ENCODE measurements at regions not wholly inside any gene's neighbourhood (a gene's known extent, or its start where the extent isn't known, plus 50 kb on each side); places are given as distances from the start of the nearest gene placed in this dataset.

DNA sequence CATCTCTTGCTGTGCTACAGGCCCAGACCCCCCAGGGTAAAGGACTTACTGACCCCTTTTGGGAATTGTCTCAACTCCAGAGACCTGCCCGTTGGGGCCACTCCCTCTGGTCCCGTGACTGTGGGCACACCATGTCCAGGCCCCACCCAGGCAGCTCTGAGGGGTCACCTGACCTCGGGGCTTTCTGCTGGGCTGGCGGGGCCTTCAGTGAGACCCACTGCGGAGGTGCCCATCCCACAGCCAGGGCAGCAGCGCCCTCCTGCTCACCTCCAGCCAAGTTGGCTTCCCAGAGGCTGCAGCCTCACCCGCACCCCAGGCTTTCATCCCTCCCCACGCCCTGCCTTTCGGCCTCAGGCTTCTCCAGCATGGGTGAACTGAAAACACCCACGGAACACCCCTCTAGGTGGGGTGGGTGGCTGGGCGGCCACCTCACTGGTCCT lies 147.2 kb downstream of the DNAJB6 start:
- Histone ChIP-seq H3K36me3 (ENCODE audit: control insufficient read depth, insufficient read depth, low read length) (no peaks in the 10 kb centered on the region), H3K4me1 (no peaks in the 10 kb centered on the region), H3K27me3 (replicated peaks; ENCODE audit: control insufficient read depth, insufficient read depth, low read length) (no peaks in the 10 kb centered on the region), H3K4me3 (ENCODE audit: low read depth, low read length) (no peak overlapping the region), H3K9me3 (no peaks in the 10 kb centered on the region)
- BruUV-seq (replicated peaks): no TSS peak
- H3K27me3 Mint-ChIP-seq (ENCODE audit: insufficient read depth, unreplicated experiment): no peaks in the 10 kb centered on the region
- TF ChIP-seq, protein P1, sequence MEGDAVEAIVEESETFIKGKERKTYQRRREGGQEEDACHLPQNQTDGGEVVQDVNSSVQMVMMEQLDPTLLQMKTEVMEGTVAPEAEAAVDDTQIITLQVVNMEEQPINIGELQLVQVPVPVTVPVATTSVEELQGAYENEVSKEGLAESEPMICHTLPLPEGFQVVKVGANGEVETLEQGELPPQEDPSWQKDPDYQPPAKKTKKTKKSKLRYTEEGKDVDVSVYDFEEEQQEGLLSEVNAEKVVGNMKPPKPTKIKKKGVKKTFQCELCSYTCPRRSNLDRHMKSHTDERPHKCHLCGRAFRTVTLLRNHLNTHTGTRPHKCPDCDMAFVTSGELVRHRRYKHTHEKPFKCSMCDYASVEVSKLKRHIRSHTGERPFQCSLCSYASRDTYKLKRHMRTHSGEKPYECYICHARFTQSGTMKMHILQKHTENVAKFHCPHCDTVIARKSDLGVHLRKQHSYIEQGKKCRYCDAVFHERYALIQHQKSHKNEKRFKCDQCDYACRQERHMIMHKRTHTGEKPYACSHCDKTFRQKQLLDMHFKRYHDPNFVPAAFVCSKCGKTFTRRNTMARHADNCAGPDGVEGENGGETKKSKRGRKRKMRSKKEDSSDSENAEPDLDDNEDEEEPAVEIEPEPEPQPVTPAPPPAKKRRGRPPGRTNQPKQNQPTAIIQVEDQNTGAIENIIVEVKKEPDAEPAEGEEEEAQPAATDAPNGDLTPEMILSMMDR (IDR thresholded peaks at IDR 0.05; ENCODE audit: insufficient read depth in 1 of 2, low read depth in 1 of 2, low read length in 1 of 2, severe bottlenecking in 1 of 2, unreplicated experiment in 1 of 2): no peak
- ChIA-PET CTCF (no interaction called here), POLR2A (no interaction called here)
- no peaks in the 10 kb centered on the region for H3K9me3 Mint-ChIP-seq (ENCODE audit: unreplicated experiment)
- no peaks in the 10 kb centered on the region for H3K36me3 Mint-ChIP-seq (ENCODE audit: insufficient read depth, unreplicated experiment)
- no peak for DNase-seq
- no peak overlapping the region for H3K27ac Mint-ChIP-seq (ENCODE audit: unreplicated experiment)
- intact Hi-C loops (cut with micrococcal nuclease; ENCODE audit: unreplicated experiment): no loop called here
- no peaks in the 10 kb centered on the region for H3K4me1 Mint-ChIP-seq (ENCODE audit: low read depth, unreplicated experiment)
- H3K4me3 Mint-ChIP-seq (ENCODE audit: unreplicated experiment): no peak overlapping the region

DNA sequence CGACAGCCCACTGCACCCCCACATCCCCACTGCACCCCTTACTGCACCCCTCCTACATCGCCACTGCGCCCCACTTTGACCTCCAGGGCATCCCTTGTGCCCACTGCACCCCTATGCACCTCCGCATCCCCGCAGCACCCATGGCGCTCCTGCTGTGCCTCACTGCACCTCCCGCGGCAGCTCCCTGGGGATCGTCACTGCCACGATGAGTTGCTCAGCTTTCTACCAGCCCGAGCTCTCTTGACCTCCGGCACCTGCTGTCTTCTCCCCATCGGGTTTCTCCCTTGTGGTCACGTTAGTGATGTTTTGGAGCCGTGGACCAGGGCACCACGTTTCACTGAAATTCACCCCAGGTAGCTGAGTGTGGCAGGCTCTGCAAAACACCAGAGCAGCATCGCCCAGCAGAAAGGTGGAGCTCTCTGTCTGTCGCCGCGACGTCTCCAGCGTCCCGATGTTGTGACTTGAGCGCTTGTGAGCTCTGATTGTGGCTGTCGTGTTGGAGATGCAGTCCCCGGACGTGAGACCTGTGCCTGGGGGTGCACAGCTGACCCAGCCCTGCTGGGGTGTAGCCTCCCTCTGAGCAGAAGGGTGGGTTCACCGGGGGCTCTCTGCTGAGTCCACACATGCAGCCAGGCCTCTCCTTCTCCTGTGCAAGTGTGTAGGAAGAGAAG lies 147.7 kb downstream of the DNAJB6 start:
- no peaks in the 10 kb centered on the region for H3K9me3 ChIP-seq
- Mint-ChIP-seq H3K4me1 (ENCODE audit: low read depth, unreplicated experiment) (no peaks in the 10 kb centered on the region), H3K9me3 (ENCODE audit: unreplicated experiment) (no peaks in the 10 kb centered on the region), H3K4me3 (ENCODE audit: unreplicated experiment) (no peak overlapping the region), H3K36me3 (ENCODE audit: insufficient read depth, unreplicated experiment) (no peaks in the 10 kb centered on the region), H3K27me3 (ENCODE audit: insufficient read depth, unreplicated experiment) (no peaks in the 10 kb centered on the region), H3K27ac (ENCODE audit: unreplicated experiment) (no peak overlapping the region)
- no peaks in the 10 kb centered on the region for H3K36me3 ChIP-seq (ENCODE audit: control insufficient read depth, insufficient read depth, low read length)
- H3K4me3 ChIP-seq (ENCODE audit: low read depth, low read length): no peak overlapping the region
- intact Hi-C loops (cut with micrococcal nuclease; ENCODE audit: unreplicated experiment): no loop called here
- POLR2A ChIA-PET: interaction anchor here (0.5 kb wide), 1 partner anchor 132 kb away, joined by 3 read pairs; no protein-coding TSS in a partner anchor
- CTCF ChIA-PET: no interaction called here
- H3K4me1 ChIP-seq: no peaks in the 10 kb centered on the region
- BruUV-seq (replicated peaks): no TSS peak
- DNase-seq: no peak
- TF ChIP-seq, protein P1 (IDR thresholded peaks at IDR 0.05; ENCODE audit: insufficient read depth in 1 of 2, low read depth in 1 of 2, low read length in 1 of 2, severe bottlenecking in 1 of 2, unreplicated experiment in 1 of 2): no peak
- no peaks in the 10 kb centered on the region for H3K27me3 ChIP-seq (replicated peaks; ENCODE audit: control insufficient read depth, insufficient read depth, low read length)

DNA sequence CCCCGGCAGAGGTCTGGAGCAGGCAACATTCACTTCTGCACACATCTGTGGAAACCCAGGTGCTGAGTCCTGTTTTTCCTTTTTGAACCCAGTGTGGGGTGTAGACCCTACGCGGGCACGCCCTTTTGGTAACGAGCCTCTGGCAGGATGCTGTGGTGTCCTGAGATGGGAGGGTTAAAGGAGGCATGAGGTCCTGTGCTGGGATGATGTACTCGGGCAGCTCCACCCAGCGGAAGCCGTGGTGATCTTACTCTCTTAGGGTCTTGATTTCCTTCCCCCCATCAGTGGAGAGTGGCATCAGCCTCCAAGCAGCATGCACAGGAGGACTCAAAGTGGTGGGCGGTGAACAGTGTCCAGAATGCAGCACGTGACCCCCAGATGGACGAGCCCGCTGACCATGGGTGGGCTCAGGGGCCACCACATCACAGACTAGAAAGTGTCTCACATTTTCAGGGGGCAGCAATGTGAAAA lies 148.6 kb downstream of the DNAJB6 start:
- no peaks in the 10 kb centered on the region for H3K4me1 Mint-ChIP-seq (ENCODE audit: low read depth, unreplicated experiment)
- ChIA-PET POLR2A (no interaction called here), CTCF (no interaction called here)
- Histone ChIP-seq H3K4me3 (ENCODE audit: low read depth, low read length) (no peak overlapping the region), H3K27me3 (replicated peaks; ENCODE audit: control insufficient read depth, insufficient read depth, low read length) (no peaks in the 10 kb centered on the region), H3K4me1 (no peaks in the 10 kb centered on the region), H3K36me3 (ENCODE audit: control insufficient read depth, insufficient read depth, low read length) (no peaks in the 10 kb centered on the region), H3K9me3 (no peaks in the 10 kb centered on the region)
- no peak overlapping the region for H3K4me3 Mint-ChIP-seq (ENCODE audit: unreplicated experiment)
- no peaks in the 10 kb centered on the region for H3K36me3 Mint-ChIP-seq (ENCODE audit: insufficient read depth, unreplicated experiment)
- no peaks in the 10 kb centered on the region for H3K9me3 Mint-ChIP-seq (ENCODE audit: unreplicated experiment)
- no peak for DNase-seq
- TF ChIP-seq, protein P1 (IDR thresholded peaks at IDR 0.05; ENCODE audit: insufficient read depth in 1 of 2, low read depth in 1 of 2, low read length in 1 of 2, severe bottlenecking in 1 of 2, unreplicated experiment in 1 of 2): no peak
- BruUV-seq (replicated peaks): no TSS peak
- no peak overlapping the region for H3K27ac Mint-ChIP-seq (ENCODE audit: unreplicated experiment)
- H3K27me3 Mint-ChIP-seq (ENCODE audit: insufficient read depth, unreplicated experiment): no peaks in the 10 kb centered on the region
- intact Hi-C loops (cut with micrococcal nuclease; ENCODE audit: unreplicated experiment): no loop called here

All from Caco-2 (cell line).